HG03108 (cell line): ENCODE measurements at regions not wholly inside any gene's neighbourhood (a gene's known extent, or its start where the extent isn't known, plus 50 kb on each side); places are given as distances from the start of the nearest gene placed in this dataset.

Source experiments
- ATAC-seq: cut with Tn5 transposase; IDR thresholded peaks from one replicate; pipeline ENCODE4 v1.9.1; 2021; ENCODE audit warnings: moderate library complexity; ENCODE audit not compliant: unreplicated experiment

DNA sequence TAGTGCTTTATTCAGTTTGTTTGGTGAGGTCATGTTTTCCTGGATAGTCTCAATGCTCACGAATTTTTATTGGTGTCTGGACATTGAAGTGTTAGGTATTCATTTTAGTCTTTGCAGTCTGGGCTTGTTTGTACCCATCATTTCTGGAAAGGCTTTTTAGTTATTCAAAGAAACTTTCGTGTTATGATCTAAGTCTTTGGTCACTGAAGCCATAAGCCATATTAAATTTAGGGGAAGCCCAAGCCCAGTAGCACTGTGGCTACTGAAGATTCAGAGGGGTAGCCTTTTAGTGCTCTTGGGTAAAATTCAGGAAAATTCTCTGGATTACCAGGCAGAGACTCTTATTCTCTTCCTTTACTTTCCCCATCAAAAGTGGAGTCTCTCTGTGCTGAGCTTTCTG is 56.2 kb upstream of the PEX5L start:
- ATAC-seq, result no peak

- ATAC-seq, result no peak
Observed at GRCh38 chr3:180093535-180093934, 56.8 kb upstream of the PEX5L start.

GRCh38 chr3:180097626-180098025 is 60.9 kb upstream of the PEX5L start:
- no peak for ATAC-seq

DNA sequence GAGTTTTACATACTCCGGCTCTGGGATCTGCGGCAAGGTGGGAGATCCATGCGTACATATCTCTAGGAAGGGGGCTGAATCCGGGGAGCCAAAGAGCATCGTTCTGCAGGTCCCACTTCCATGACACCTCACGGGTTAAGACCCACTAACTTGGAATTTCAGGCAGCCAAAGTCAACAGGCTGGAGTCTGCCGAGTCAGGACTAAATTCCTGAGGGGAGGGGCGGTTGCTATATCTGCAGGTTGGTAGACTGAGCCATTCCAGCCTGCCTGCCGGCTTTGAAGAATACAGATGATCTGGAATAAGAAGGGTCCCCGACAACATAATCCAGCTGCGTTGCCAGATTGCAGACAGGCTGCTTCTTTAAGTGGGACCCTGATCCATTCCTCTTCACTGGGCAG is 65.4 kb upstream of the PEX5L start:
- no peak for ATAC-seq

DNA sequence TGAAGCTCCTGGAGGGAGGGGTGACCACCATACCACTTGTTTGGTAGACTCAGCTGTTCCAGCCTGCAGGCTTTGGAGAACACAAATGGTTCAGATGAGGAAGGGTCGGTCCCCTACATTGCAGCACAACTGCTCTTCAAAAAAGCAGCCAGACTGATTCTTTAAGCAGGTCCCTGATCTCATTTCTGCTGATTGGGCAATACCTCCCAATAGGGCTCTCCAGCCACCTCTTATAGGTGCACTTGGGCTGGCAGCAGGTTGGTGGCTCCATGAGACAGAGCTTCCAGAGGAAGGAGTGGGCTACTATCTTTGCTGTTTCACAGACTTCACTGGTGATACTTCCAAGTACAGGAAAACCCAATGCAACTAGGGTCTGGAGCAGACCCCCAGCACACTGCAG is 65.9 kb upstream of the PEX5L start:
- ATAC-seq, result no peak

GRCh38 chr3:180116203-180116602 is 79.5 kb upstream of the PEX5L start:
- ATAC-seq, result no peak

GRCh38 chr3:180116658-180117057 is 79.9 kb upstream of the PEX5L start:
- ATAC-seq, result no peak

- ATAC-seq, result no peak
Observed at GRCh38 chr3:180117381-180118163, 80.8 kb upstream of the PEX5L start.

GRCh38 chr3:180119567-180119966 is 82.8 kb upstream of the PEX5L start:
- no peak for ATAC-seq

- ATAC-seq, result no peak
Observed at GRCh38 chr3:180123928-180124327, 87.2 kb upstream of the PEX5L start.

DNA sequence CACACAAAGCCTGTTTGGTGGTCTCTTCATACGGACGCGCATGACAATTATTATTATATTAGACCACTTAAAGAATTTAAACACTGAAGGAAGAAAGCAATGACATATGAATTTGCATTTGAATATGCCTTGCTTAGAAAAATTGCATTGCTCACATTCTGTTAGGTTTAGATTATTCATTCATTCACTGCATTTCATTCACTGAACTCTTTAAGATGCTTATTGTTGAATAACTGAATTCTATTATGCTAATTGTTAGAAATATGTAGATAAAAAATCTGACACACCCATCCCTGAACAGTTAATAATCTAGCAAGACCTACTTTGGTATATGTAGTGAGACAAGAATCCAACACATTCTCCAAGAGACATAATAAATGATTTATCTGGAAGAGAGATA is 94.4 kb upstream of the PEX5L start:
- no peak for ATAC-seq

GRCh38 chr3:180135101-180135500 is 98.4 kb upstream of the PEX5L start:
- no peak for ATAC-seq

GRCh38 chr3:180138871-180139270 is 102.1 kb upstream of the PEX5L start:
- ATAC-seq, result no peak

DNA sequence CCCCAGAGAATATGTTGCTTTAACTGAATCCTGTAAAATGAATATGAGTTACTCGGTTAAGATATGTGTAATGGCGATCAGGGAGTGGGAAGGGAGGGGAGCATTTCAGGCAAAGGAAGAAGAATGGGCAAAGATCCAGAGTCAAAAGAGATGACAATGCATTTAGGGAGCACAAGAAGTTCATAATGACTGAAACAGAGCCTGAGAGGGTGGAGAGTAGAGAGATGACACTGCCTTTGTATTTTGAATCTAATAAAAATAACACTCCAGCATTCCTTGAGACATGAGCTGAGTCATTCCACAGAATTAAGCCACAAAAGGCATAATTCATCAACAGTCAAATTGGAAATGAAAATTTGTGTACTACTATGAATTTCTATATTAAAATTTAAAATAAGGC is 105.3 kb upstream of the PEX5L start:
- ATAC-seq, result no peak

DNA sequence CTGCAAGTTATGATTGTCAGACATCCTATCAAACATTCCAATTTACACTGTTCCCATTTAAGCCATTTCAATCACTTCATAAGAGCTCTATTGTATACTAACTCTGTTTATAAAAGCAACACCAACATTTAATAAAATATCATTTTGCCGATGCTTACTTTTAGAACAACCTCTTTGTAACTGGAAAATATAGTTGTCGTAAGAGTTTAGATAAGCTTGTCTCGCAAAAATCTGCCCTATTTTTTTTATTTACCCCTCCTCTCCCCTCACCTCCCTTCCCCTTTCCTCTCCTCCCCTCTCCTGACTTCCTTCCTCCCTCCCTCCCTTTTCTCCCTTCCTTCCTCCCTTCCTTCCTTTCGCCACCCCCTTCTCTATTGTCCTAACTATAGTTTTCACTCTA is 105.7 kb upstream of the PEX5L start:
- ATAC-seq, result no peak

GRCh38 chr3:180161770-180162169 is 125.0 kb upstream of the PEX5L start:
- ATAC-seq, result no peak

GRCh38 chr3:180175572-180175971 is 138.8 kb upstream of the PEX5L start:
- ATAC-seq, result no peak

DNA sequence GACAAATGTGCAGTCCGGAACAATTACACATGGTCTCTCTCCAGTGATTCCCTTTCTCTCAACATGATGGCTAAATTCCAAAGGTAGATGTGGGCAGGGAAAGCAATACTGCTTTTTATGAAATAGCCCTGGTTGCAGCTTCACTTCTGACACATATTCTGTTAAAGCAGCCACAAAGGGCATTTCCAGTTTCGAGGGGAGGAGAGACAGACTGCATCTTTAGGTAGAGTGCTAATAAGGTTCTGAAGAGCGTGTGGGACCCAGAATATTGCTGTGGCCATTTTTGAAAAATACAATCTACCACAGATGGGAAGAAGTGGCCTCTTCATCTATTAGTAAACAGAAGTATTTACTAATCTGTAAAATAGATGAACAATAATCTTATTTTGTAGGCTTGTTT is 139.3 kb upstream of the PEX5L start:
- ATAC-seq, result no peak

- ATAC-seq, result no peak
Observed at GRCh38 chr3:180177255-180177654, 140.5 kb upstream of the PEX5L start.

DNA sequence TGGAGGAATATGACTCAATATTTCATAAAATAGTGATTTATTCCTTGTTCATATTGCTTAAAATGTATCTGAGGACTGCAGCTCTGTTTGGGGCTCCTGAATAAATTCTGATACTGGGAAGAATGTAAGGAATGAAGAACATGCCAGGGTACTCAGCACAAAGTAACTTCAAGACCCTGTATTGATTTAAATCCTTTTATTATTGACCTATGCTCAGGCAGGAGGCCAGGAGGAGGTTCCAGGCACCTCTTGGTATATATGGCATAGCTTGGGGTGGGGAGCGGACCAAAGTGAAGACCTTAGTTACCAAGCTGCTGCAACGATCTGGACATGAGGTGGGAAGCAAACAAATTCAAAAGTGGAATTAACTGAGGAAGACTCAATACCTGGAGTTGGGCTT is 142.8 kb upstream of the PEX5L start:
- no peak for ATAC-seq

DNA sequence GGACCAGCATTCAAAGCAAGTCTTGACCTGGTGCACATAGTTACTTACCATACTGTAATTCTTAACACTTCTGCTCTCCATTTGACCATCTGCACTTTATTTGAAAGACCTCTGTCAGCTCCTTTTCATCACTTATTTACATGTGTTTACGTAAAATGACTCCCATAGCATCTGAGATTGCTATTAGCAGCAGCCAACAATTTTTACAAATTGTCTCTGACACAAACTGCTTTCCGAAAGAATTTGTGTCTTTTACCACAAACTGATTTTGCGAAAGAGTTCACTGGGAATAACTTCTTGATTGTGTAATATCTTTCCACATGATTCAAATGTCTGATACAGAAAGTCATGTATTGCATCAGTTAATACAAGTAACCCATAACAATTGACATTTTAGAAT is 144.1 kb upstream of the PEX5L start:
- ATAC-seq, result no peak

DNA sequence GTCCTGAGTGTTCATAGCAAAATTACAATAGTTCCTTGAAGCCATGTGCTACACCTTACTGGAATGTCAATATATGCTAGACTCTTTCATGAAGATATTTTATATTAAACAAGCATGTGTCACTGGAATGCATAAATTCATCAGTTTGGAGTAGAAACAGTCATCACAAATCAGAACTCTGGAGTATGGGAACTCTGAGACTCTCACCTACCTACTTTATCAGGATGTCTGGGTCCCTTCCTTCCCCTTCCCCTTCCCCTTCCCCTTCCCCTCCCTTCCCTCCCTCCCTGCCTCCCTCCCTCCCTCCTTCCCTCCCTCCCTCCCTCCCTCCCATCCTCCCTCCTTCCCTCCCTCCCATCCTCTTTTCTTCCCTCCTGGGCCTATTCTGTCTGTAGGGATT is 144.7 kb upstream of the PEX5L start:
- ATAC-seq, result no peak

GRCh38 chr3:180183346-180183745 is 146.6 kb upstream of the PEX5L start:
- no peak for ATAC-seq
